SK-N-MC (cell line): ENCODE measurements at regions not wholly inside any gene's neighbourhood (a gene's known extent, or its start where the extent isn't known, plus 50 kb on each side); places are given as distances from the start of the nearest gene placed in this dataset.
A peak's percentile ranks its signal among the peaks of the same experiment; 100 is the strongest.

ENCODE experiments used
- DNase-seq: peaks from one replicate; pipeline ENCODE4 v3.0.0-alpha.2; 2011; ENCODE audit warnings: low read depth, low spot score
- H3K27ac ChIP-seq: fragments of 200-600 bp; sonication (generic); 2 replicates; pipeline ENCODE4 v1.5.1; 2016; ENCODE audit warnings: mixed run types
- H3K36me3 ChIP-seq: fragments of 200-600 bp; sonication (generic); 2 replicates; pipeline ENCODE4 v1.6.1; 2017; ENCODE audit warnings: antibody characterized with exemption, low read length, mixed read lengths; ENCODE audit not compliant: insufficient read depth
- H3K4me3 ChIP-seq: fragments of 200-600 bp; sonication (generic); 2 replicates; pipeline ENCODE4 v1.5.1; 2016
- H3K9ac ChIP-seq: fragments of 200-600 bp; sonication (generic); 2 replicates; pipeline ENCODE4 v1.8.0; 2017; ENCODE audit warnings: mixed run types, mixed read lengths; ENCODE audit not compliant: insufficient read length
- H3K9me3 ChIP-seq: fragments of 200-600 bp; sonication (generic); 2 replicates; pipeline ENCODE4 v1.6.1; 2017; ENCODE audit warnings: low read depth, mild to moderate bottlenecking, antibody characterized with exemption, low read length, moderate library complexity, mixed read lengths
- EZH2 ChIP-seq: fragments of 200-600 bp; sonication (generic); IDR thresholded peaks from one replicate; pipeline ENCODE4 v1.6.1; 2017; ENCODE audit warnings: antibody characterized with exemption
- FOXP2 ChIP-seq: optimal IDR thresholded peaks from 2 replicates; pipeline ENCODE3; 2011; ENCODE audit warnings: mild to moderate bottlenecking, moderate library complexity; ENCODE audit not compliant: insufficient read depth; ENCODE audit errors: extremely low read length, control extremely low read depth
- POLR2AphosphoS5 ChIP-seq: IDR thresholded peaks from 2 replicates; pipeline ENCODE4 v1.6.1; 2012; ENCODE audit warnings: mild to moderate bottlenecking, low read depth, low read length, borderline replicate concordance

GRCh38 chrX:69291116-69291515, 125.9 kb upstream of the PJA1 start:
- DNase-seq, result no peak
- H3K9me3 ChIP-seq, result no peaks in the 10 kb centered on the region

GRCh38 chrX:69290292-69290691, 125.0 kb upstream of the PJA1 start:
- no peaks in the 10 kb centered on the region for H3K9me3 ChIP-seq
- DNase-seq, result no peak
- no peaks in the 10 kb centered on the region for H3K36me3 ChIP-seq
- H3K27ac ChIP-seq, result peak overlapping the region; percentile 93
- H3K9ac ChIP-seq, result peak overlapping the region; percentile 18
- TF ChIP-seq EZH2 (no peak), FOXP2 (no peak), POLR2AphosphoS5 (no peak)
- no peak overlapping the region for H3K4me3 ChIP-seq

More at GRCh38 chrX:69291116-69291515, 125.9 kb upstream of the PJA1 start:
- Histone ChIP-seq H3K9ac (no peak overlapping the region), H3K4me3 (no peak overlapping the region), H3K27ac (peak overlapping the region; percentile 93), H3K36me3 (no peaks in the 10 kb centered on the region)
- TF ChIP-seq FOXP2 (no peak), POLR2AphosphoS5 (no peak), EZH2 (no peak)

- peak overlapping the region; percentile 93 for H3K27ac ChIP-seq
- no peaks in the 10 kb centered on the region for H3K9me3 ChIP-seq
- peak overlapping the region; percentile 18 for H3K9ac ChIP-seq
- no peak for DNase-seq
- TF ChIP-seq FOXP2 (no peak), POLR2AphosphoS5 (no peak), EZH2 (no peak)
- no peaks in the 10 kb centered on the region for H3K36me3 ChIP-seq
- no peak overlapping the region for H3K4me3 ChIP-seq
These were observed 124.5 kb upstream of the PJA1 start for GRCh38 chrX:69289793-69290123.

- DNase-seq, result no peak
- Histone ChIP-seq H3K9me3 (no peaks in the 10 kb centered on the region), H3K36me3 (no peaks in the 10 kb centered on the region), H3K27ac (peak overlapping the region; percentile 93), H3K9ac (peak overlapping the region; percentile 18), H3K4me3 (no peak overlapping the region)
- TF ChIP-seq FOXP2 (no peak), POLR2AphosphoS5 (no peak), EZH2 (no peak)
These were observed 124.0 kb upstream of the PJA1 start for GRCh38 chrX:69289046-69289792.

GRCh38 chrX:69287095-69287494, 121.8 kb upstream of the PJA1 start:
- peak overlapping the region; percentile 61 for H3K27ac ChIP-seq
- peak overlapping the region; percentile 70; the same call in 1 of the 2 replicates for H3K4me3 ChIP-seq
- no peak for TF ChIP-seq FOXP2
- no peak for TF ChIP-seq POLR2AphosphoS5
- TF ChIP-seq EZH2, result no peak
- H3K36me3 ChIP-seq, result no peaks in the 10 kb centered on the region
- H3K9ac ChIP-seq, result no peak overlapping the region
- DNase-seq, result no peak
- no peaks in the 10 kb centered on the region for H3K9me3 ChIP-seq

GRCh38 chrX:69286565-69286906, 121.3 kb upstream of the PJA1 start:
- no peak for TF ChIP-seq FOXP2
- no peak for TF ChIP-seq EZH2
- TF ChIP-seq POLR2AphosphoS5, result no peak
- H3K27ac ChIP-seq, result peak overlapping the region; percentile 61
- DNase-seq, result no peak
- peak overlapping the region; percentile 70 for H3K4me3 ChIP-seq
- H3K9ac ChIP-seq, result peak overlapping the region; percentile 19
- H3K36me3 ChIP-seq, result no peaks in the 10 kb centered on the region
- H3K9me3 ChIP-seq, result no peaks in the 10 kb centered on the region

GRCh38 chrX:69285881-69286564, 120.8 kb upstream of the PJA1 start:
- H3K27ac ChIP-seq, result peak overlapping the region; percentile 61
- H3K9me3 ChIP-seq, result no peaks in the 10 kb centered on the region
- peak overlapping the region; percentile 57 for H3K9ac ChIP-seq
- TF ChIP-seq POLR2AphosphoS5, result no peak
- H3K36me3 ChIP-seq, result no peaks in the 10 kb centered on the region
- DNase-seq, result no peak
- peak overlapping the region; percentile 70 for H3K4me3 ChIP-seq

- no peak for TF ChIP-seq FOXP2
- no peak for TF ChIP-seq EZH2
- no peak for TF ChIP-seq POLR2AphosphoS5
- no peaks in the 10 kb centered on the region for H3K9me3 ChIP-seq
- peak overlapping the region; percentile 13; the same call in 1 of the 2 replicates for H3K27ac ChIP-seq
- peak overlapping the region; percentile 57 for H3K9ac ChIP-seq
- no peak for DNase-seq
- H3K36me3 ChIP-seq, result no peaks in the 10 kb centered on the region
- peak overlapping the region; percentile 70 for H3K4me3 ChIP-seq
These were observed 120.2 kb upstream of the PJA1 start for GRCh38 chrX:69285401-69285877.
